WTC11 (cell line): ENCODE measurements at regions not wholly inside any gene's neighbourhood (a gene's known extent, or its start where the extent isn't known, plus 50 kb on each side); places are given as distances from the start of the nearest gene placed in this dataset.

Experiments
- ATAC-seq: fragments of 200-7000 bp; cut with Tn5 transposase; 2 replicates; pipeline ENCODE4 v1.10.0; 2021; ENCODE audit warnings: mild to moderate bottlenecking, moderate library complexity
- CTCF ChIA-PET: fragments of 300-600 bp; sonication (Branson Sonifier 250); formaldehyde crosslinking; loops from one replicate; lab custom pipeline; 2021; ENCODE audit warnings: antibody characterized with exemption; lab: Charles Lee
- POLR2A ChIA-PET: fragments of 350-600 bp; sonication (Branson Sonifier 250); formaldehyde crosslinking; loops from one replicate; lab custom pipeline; 2021; ENCODE audit warnings: antibody characterized with exemption; lab: Charles Lee
- DNase-seq: peaks from one replicate; pipeline ENCODE4 v3.0.0; 2021; ENCODE audit warnings: low spot score
- H3K27ac Mint-ChIP-seq: 2 replicates; pipeline ENCODE4 v1.8.0; 2021; ENCODE audit warnings: mixed read lengths
- H3K27me3 Mint-ChIP-seq: 2 replicates; pipeline ENCODE4 v1.8.0; 2021; ENCODE audit warnings: low read depth, mild to moderate bottlenecking, moderate library complexity, mixed read lengths
- H3K36me3 Mint-ChIP-seq: 2 replicates; pipeline ENCODE4 v1.8.0; 2021; ENCODE audit warnings: mixed read lengths
- H3K4me1 Mint-ChIP-seq: 2 replicates; pipeline ENCODE4 v1.8.0; 2022; ENCODE audit warnings: mixed read lengths
- H3K4me3 Mint-ChIP-seq: 2 replicates; pipeline ENCODE4 v1.8.0; 2021; ENCODE audit warnings: mild to moderate bottlenecking, moderate library complexity, mixed read lengths
- H3K9me3 Mint-ChIP-seq: 2 replicates; pipeline ENCODE4 v1.8.0; 2021; ENCODE audit warnings: mixed read lengths
- AR ChIP-seq: fragments of 250-450 bp; sonication (Bioruptor Pico); IDR thresholded peaks from 2 replicates; pipeline ENCODE4 v1.9.0; 2021; ENCODE audit warnings: mild to moderate bottlenecking
- ATF3 ChIP-seq: sonication (generic); formaldehyde crosslinking; conservative IDR thresholded peaks from 2 replicates; pipeline ENCODE4 v1.8.1; 2022; ENCODE audit warnings: mild to moderate bottlenecking, missing genetic modification reagents
- EMX1 ChIP-seq: fragments of 250-450 bp; sonication (Bioruptor Pico); IDR thresholded peaks from 2 replicates; pipeline ENCODE4 v1.8.0; 2021; ENCODE audit warnings: mild to moderate bottlenecking
- FOXK1 ChIP-seq: sonication (generic); formaldehyde crosslinking; IDR thresholded peaks from 2 replicates; pipeline ENCODE4 v1.8.0; 2022; ENCODE audit warnings: mild to moderate bottlenecking, moderate library complexity, missing genetic modification reagents
- GRHL2 ChIP-seq: fragments of 250-450 bp; sonication (Bioruptor Pico); IDR thresholded peaks from 2 replicates; pipeline ENCODE4 v1.8.0; 2022; ENCODE audit warnings: mild to moderate bottlenecking, moderate library complexity; ENCODE audit not compliant: insufficient replicate concordance, severe bottlenecking
- IRF2 ChIP-seq: sonication (generic); formaldehyde crosslinking; IDR thresholded peaks from 2 replicates; pipeline ENCODE4 v1.8.0; 2022; ENCODE audit warnings: low read depth, missing genetic modification reagents, borderline replicate concordance
- JAZF1 ChIP-seq: fragments of 250-450 bp; sonication (Bioruptor Pico); IDR thresholded peaks from 2 replicates; pipeline ENCODE4 v1.9.0; 2021; ENCODE audit warnings: moderate library complexity, mild to moderate bottlenecking, inconsistent platforms
- MXD4 ChIP-seq: fragments of 250-450 bp; sonication (Bioruptor Pico); IDR thresholded peaks from 2 replicates; pipeline ENCODE4 v1.8.0; 2021; ENCODE audit warnings: mild to moderate bottlenecking, moderate library complexity, borderline replicate concordance
- MYBL2 ChIP-seq: sonication (generic); formaldehyde crosslinking; IDR thresholded peaks from 2 replicates; pipeline ENCODE4 v1.8.1; 2023; ENCODE audit warnings: mild to moderate bottlenecking, moderate library complexity, missing genetic modification reagents
- NR3C1 ChIP-seq: sonication (generic); formaldehyde crosslinking; conservative IDR thresholded peaks from 2 replicates; pipeline ENCODE4 v1.8.1; 2023; ENCODE audit warnings: low read depth, mild to moderate bottlenecking, missing genetic modification reagents
- PRRX2 ChIP-seq: fragments of 250-450 bp; sonication (Bioruptor Pico); IDR thresholded peaks from 2 replicates; pipeline ENCODE4 v1.8.0; 2021; ENCODE audit warnings: mild to moderate bottlenecking
- SMAD4 ChIP-seq: sonication (generic); formaldehyde crosslinking; IDR thresholded peaks from 2 replicates; pipeline ENCODE4 v1.8.0; 2022; ENCODE audit warnings: mild to moderate bottlenecking, missing genetic modification reagents
- TEAD1 ChIP-seq: sonication (generic); formaldehyde crosslinking; IDR thresholded peaks from 2 replicates; pipeline ENCODE4 v1.8.0; 2022; ENCODE audit warnings: mild to moderate bottlenecking, missing genetic modification reagents
- TEAD4 ChIP-seq: sonication (generic); formaldehyde crosslinking; IDR thresholded peaks from 2 replicates; pipeline ENCODE4 v1.8.0; 2022; ENCODE audit warnings: mild to moderate bottlenecking, missing genetic modification reagents
- TP53 ChIP-seq: sonication (generic); formaldehyde crosslinking; IDR thresholded peaks from 2 replicates; pipeline ENCODE4 v1.8.1; 2023; ENCODE audit warnings: mild to moderate bottlenecking, missing genetic modification reagents
- ZNF121 ChIP-seq: sonication (generic); formaldehyde crosslinking; IDR thresholded peaks from 2 replicates; pipeline ENCODE4 v1.8.0; 2023; ENCODE audit warnings: missing genetic modification reagents
- ZNF219 ChIP-seq: sonication (generic); formaldehyde crosslinking; IDR thresholded peaks from 2 replicates; pipeline ENCODE4 v1.8.0; 2023; ENCODE audit warnings: missing genetic modification reagents, mild to moderate bottlenecking, borderline replicate concordance
- ZNF396 ChIP-seq: fragments of 250-450 bp; sonication (Bioruptor Pico); IDR thresholded peaks from 2 replicates; pipeline ENCODE4 v1.8.0; 2021; ENCODE audit warnings: mild to moderate bottlenecking, moderate library complexity, borderline replicate concordance
- ZNF416 ChIP-seq: fragments of 250-450 bp; sonication (Bioruptor Pico); IDR thresholded peaks from 2 replicates; pipeline ENCODE4 v1.9.0; 2021; ENCODE audit warnings: mild to moderate bottlenecking, inconsistent platforms
- TF ChIP-seq, protein P1 (sequence below): sonication (generic); formaldehyde crosslinking; IDR thresholded peaks from 2 replicates; pipeline ENCODE4 v1.8.1; 2022; ENCODE audit warnings: low read depth, missing genetic modification reagents, borderline replicate concordance
- TF ChIP-seq, protein P2 (sequence below): fragments of 250-450 bp; sonication (Bioruptor Pico); IDR thresholded peaks from 2 replicates; pipeline ENCODE4 v1.9.0; 2021; ENCODE audit warnings: moderate library complexity, mild to moderate bottlenecking, inconsistent platforms, borderline replicate concordance
- TF ChIP-seq, protein P3 (sequence below): sonication (generic); formaldehyde crosslinking; IDR thresholded peaks from 2 replicates; pipeline ENCODE4 v1.8.0; 2022; ENCODE audit warnings: mild to moderate bottlenecking, missing genetic modification reagents
- TF ChIP-seq, protein P4 (sequence below): sonication (generic); formaldehyde crosslinking; IDR thresholded peaks from 2 replicates; pipeline ENCODE4 v1.8.1; 2023; ENCODE audit warnings: mild to moderate bottlenecking, missing genetic modification reagents, moderate library complexity

- Mint-ChIP-seq H3K4me1 (peaks cover 5% of the 10 kb centered on the region), H3K27ac (no peak overlapping the region)
- no peak for ATAC-seq
- POLR2A ChIA-PET = no interaction called here
- TF ChIP-seq MXD4 (no peak), ZNF416 (no peak), ZNF396 (CRISPR knock-in tag) (no peak), FOXK1 (CRISPR knock-in tag) (no peak), JAZF1 (no peak), TP53 (CRISPR knock-in tag) (no peak), EMX1 (CRISPR knock-in tag) (no peak)
- TF ChIP-seq, protein P1, sequence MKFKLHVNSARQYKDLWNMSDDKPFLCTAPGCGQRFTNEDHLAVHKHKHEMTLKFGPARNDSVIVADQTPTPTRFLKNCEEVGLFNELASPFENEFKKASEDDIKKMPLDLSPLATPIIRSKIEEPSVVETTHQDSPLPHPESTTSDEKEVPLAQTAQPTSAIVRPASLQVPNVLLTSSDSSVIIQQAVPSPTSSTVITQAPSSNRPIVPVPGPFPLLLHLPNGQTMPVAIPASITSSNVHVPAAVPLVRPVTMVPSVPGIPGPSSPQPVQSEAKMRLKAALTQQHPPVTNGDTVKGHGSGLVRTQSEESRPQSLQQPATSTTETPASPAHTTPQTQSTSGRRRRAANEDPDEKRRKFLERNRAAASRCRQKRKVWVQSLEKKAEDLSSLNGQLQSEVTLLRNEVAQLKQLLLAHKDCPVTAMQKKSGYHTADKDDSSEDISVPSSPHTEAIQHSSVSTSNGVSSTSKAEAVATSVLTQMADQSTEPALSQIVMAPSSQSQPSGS (CRISPR knock-in tag) = no peak
- TF ChIP-seq, protein P2, sequence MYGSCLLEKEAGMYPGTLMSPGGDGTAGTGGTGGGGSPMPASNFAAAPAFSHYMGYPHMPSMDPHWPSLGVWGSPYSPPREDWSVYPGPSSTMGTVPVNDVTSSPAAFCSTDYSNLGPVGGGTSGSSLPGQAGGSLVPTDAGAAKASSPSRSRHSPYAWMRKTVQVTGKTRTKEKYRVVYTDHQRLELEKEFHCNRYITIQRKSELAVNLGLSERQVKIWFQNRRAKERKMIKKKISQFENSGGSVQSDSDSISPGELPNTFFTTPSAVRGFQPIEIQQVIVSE (CRISPR knock-in tag) = no peak
- TF ChIP-seq, all 79 proteins: peak for 0
- CTCF ChIA-PET = no interaction called here
- Mint-ChIP-seq H3K27me3 (no peaks in the 10 kb centered on the region), H3K9me3 (peaks cover 16% of the 10 kb centered on the region), H3K36me3 (no peaks in the 10 kb centered on the region), H3K4me3 (no peak overlapping the region)
- no peak for DNase-seq
These were observed 260.0 kb upstream of the ID2 start for GRCh38 chr2:8421658-8422449.

DNA sequence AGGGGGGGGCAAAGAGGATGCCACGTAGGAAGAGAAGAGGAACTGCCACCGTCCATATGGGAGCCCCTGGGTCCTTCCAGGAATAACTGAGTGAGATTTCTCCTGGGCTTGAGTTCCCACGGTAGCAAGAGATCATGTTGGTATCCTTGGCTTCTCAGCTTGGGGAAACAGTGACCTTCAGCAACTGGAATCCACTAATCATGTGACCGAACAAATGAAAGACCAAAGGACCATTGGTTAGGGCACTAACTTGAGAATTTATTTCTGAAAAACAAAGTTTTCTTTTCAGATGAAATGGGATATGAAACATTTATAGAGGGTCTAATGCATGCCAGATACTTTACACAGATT, 259.4 kb upstream of the ID2 start:
- TF ChIP-seq GRHL2 (CRISPR knock-in tag) = no peak
- no peak for TF ChIP-seq NR3C1 (CRISPR knock-in tag)
- no peak for TF ChIP-seq TEAD1 (CRISPR knock-in tag)
- no peak for TF ChIP-seq SMAD4 (CRISPR knock-in tag)
- no peak for TF ChIP-seq PRRX2 (CRISPR knock-in tag)
- H3K36me3 Mint-ChIP-seq = no peaks in the 10 kb centered on the region
- ChIA-PET CTCF (no interaction called here), POLR2A (no interaction called here)
- H3K27me3 Mint-ChIP-seq = no peaks in the 10 kb centered on the region
- no peak for DNase-seq
- H3K9me3 Mint-ChIP-seq = peaks cover 16% of the 10 kb centered on the region
- no peak overlapping the region for H3K27ac Mint-ChIP-seq
- no peak for ATAC-seq
- peaks cover 5% of the 10 kb centered on the region for H3K4me1 Mint-ChIP-seq
- H3K4me3 Mint-ChIP-seq = no peak overlapping the region

- Mint-ChIP-seq H3K4me3 (no peak overlapping the region), H3K9me3 (peaks cover 16% of the 10 kb centered on the region), H3K36me3 (no peaks in the 10 kb centered on the region), H3K27me3 (no peaks in the 10 kb centered on the region), H3K4me1 (peaks cover 5% of the 10 kb centered on the region), H3K27ac (no peak overlapping the region)
- ChIA-PET CTCF (no interaction called here), POLR2A (no interaction called here)
- DNase-seq (no peak), ATAC-seq (no peak)
- TF ChIP-seq ZNF416 = no peak
- TF ChIP-seq, protein P3, sequence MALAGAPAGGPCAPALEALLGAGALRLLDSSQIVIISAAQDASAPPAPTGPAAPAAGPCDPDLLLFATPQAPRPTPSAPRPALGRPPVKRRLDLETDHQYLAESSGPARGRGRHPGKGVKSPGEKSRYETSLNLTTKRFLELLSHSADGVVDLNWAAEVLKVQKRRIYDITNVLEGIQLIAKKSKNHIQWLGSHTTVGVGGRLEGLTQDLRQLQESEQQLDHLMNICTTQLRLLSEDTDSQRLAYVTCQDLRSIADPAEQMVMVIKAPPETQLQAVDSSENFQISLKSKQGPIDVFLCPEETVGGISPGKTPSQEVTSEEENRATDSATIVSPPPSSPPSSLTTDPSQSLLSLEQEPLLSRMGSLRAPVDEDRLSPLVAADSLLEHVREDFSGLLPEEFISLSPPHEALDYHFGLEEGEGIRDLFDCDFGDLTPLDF = no peak
- no peak for TF ChIP-seq IRF2
- no peak for TF ChIP-seq ZNF219
- no peak for TF ChIP-seq ATF3
- no peak for TF ChIP-seq TP53 (CRISPR knock-in tag)
- no peak for TF ChIP-seq MYBL2
- TF ChIP-seq AR = no peak
- TF ChIP-seq, protein P4, sequence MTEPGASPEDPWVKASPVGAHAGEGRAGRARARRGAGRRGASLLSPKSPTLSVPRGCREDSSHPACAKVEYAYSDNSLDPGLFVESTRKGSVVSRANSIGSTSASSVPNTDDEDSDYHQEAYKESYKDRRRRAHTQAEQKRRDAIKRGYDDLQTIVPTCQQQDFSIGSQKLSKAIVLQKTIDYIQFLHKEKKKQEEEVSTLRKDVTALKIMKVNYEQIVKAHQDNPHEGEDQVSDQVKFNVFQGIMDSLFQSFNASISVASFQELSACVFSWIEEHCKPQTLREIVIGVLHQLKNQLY = no peak
- TF ChIP-seq ZNF121 (CRISPR knock-in tag) = no peak
- TF ChIP-seq TEAD4 = no peak
- TF ChIP-seq, protein P2 (CRISPR knock-in tag) = no peak
These were observed 256.6 kb upstream of the ID2 start for GRCh38 chr2:8424997-8425900.
